GM12878 (cell line): ENCODE measurements at regions not wholly inside any gene's neighbourhood (a gene's known extent, or its start where the extent isn't known, plus 50 kb on each side); places are given as distances from the start of the nearest gene placed in this dataset.

Experiments used
- ATAC-seq: fragments of 200-7000 bp; cut with Tn5 transposase; 3 replicates; pipeline ENCODE4 v1.9.1; 2020; ENCODE audit warnings: mild to moderate bottlenecking, moderate library complexity
- BruUV-seq: library from RNA; stranded (reverse); fragments of 400-500 nt; replicated peaks from 2 replicates; lab custom pipeline; 2021; lab: Mats Ljungman, UMichigan
- CTCF ChIA-PET: fragments of 300-600 bp; sonication (Branson Sonifier 250); formaldehyde crosslinking; extraction: SDS; loops from one replicate; lab custom pipeline; 2021; ENCODE audit warnings: inconsistent platforms; lab: Yijun Ruan, JAX
- POLR2A ChIA-PET: fragments of 350-600 bp; formaldehyde crosslinking; extraction: SDS; loops from one replicate; lab custom pipeline; 2021; ENCODE audit warnings: inconsistent platforms; lab: Charles Lee
- RAD21 ChIA-PET: fragments of 300-600 bp; sonication (Branson Sonifier 250); formaldehyde crosslinking; loops from one replicate; lab custom pipeline; 2023; ENCODE audit warnings: antibody characterized with exemption; ENCODE audit not compliant: unreplicated experiment; lab: Charles Lee
- SMC1A ChIA-PET: fragments of 300-600 bp; sonication (Branson Sonifier 250); formaldehyde crosslinking; loops from one replicate; lab custom pipeline; 2023; ENCODE audit not compliant: unreplicated experiment, uncharacterized antibody; lab: Charles Lee
- DNase-seq: peaks from one replicate; pipeline ENCODE4 v3.0.0-alpha.2; 2011; ENCODE audit warnings: low read depth, low spot score
- FAIRE-seq: peaks from 3 replicates; lab custom pipeline; 2011; peaks lifted over from hg19 to GRCh38; lab: Jason Lieb, UNC
- H2AFZ ChIP-seq: 2 replicates; pipeline ENCODE4 v1.6.0; 2011; ENCODE audit warnings: low read depth, low read length, control low read depth; ENCODE audit not compliant: control insufficient read depth
- H3K27ac ChIP-seq: 2 replicates; pipeline ENCODE4 v1.5.1; 2011; ENCODE audit warnings: control low read depth; ENCODE audit not compliant: control insufficient read depth, insufficient read depth
- H3K27me3 ChIP-seq, 2 experiments: replicated peaks in 1 of 2; 2 replicates each; pipeline versions ENCODE4 v1.6.0 to v1.6.1; 2011; ENCODE audit warnings: low read length in 1 of 2; ENCODE audit not compliant: control insufficient read depth in 2 of 2, insufficient read depth in 2 of 2
- H3K36me3 ChIP-seq, 2 experiments: 2 replicates each; pipeline ENCODE4 v1.5.1; 2011; ENCODE audit warnings: low read length in 1 of 2; ENCODE audit not compliant: control insufficient read depth in 2 of 2, insufficient read depth in 2 of 2
- H3K4me1 ChIP-seq: 2 replicates; pipeline ENCODE4 v1.6.1; 2011; ENCODE audit warnings: mild to moderate bottlenecking, low read length, moderate library complexity, mixed read lengths; ENCODE audit not compliant: control insufficient read depth, insufficient read depth
- H3K4me2 ChIP-seq: 2 replicates; pipeline ENCODE4 v1.6.0; 2011; ENCODE audit warnings: control low read depth; ENCODE audit not compliant: control insufficient read depth, insufficient read depth
- H3K4me3 ChIP-seq: fragments of 200-600 bp; sonication (generic); 2 replicates; pipeline ENCODE4 v1.5.1; 2016
- H3K79me2 ChIP-seq: 2 replicates; pipeline ENCODE4 v1.6.0; 2011; ENCODE audit warnings: low read length; ENCODE audit not compliant: control insufficient read depth, insufficient read depth
- H3K9ac ChIP-seq: 2 replicates; pipeline ENCODE4 v1.8.0; 2011; ENCODE audit warnings: low read length, control low read depth, mixed read lengths; ENCODE audit not compliant: control insufficient read depth, insufficient read depth
- H3K9me3 ChIP-seq: replicated peaks from 3 replicates; pipeline ENCODE4 v1.5.1; 2011; ENCODE audit warnings: mild to moderate bottlenecking, low read length; ENCODE audit not compliant: control insufficient read depth, insufficient read depth
- H4K20me1 ChIP-seq: 2 replicates; pipeline ENCODE4 v1.6.0; 2011; ENCODE audit not compliant: control insufficient read depth, insufficient read depth
- BCL11A ChIP-seq: IDR thresholded peaks from 2 replicates; pipeline ENCODE4 v1.6.1; 2011; ENCODE audit warnings: low read depth, low read length
- E2F4 ChIP-seq: IDR thresholded peaks from 2 replicates; pipeline ENCODE4 v1.6.1; 2012; ENCODE audit warnings: low read depth, low read length, improper control_type of control experiment
- IKZF2 ChIP-seq, 2 experiments: fragments of 450-650 bp; IDR thresholded peaks; 2 replicates each; pipeline ENCODE4 v1.6.1; 2017; ENCODE audit warnings: mild to moderate bottlenecking in 2 of 2, moderate library complexity in 2 of 2
- STAT1 ChIP-seq: fragments of 450-650 bp; conservative IDR thresholded peaks from 2 replicates; pipeline ENCODE4 v1.6.1; 2014; ENCODE audit warnings: antibody characterized with exemption, mild to moderate bottlenecking
- ZBTB33 ChIP-seq: fragments of 450-650 bp; IDR thresholded peaks from 2 replicates; pipeline ENCODE4 v1.6.1; 2017; ENCODE audit warnings: mild to moderate bottlenecking
- ZNF24 ChIP-seq: fragments of 450-650 bp; IDR thresholded peaks from 2 replicates; pipeline ENCODE4 v1.6.1; 2017; ENCODE audit warnings: antibody characterized with exemption, mild to moderate bottlenecking
- ZNF622 ChIP-seq: fragments of 450-650 bp; IDR thresholded peaks from 2 replicates; pipeline ENCODE4 v1.6.1; 2017; ENCODE audit warnings: mild to moderate bottlenecking, inconsistent platforms
- WGBS: methylation state at CpG from one replicate; pipeline ENCODE4 v1.1.6; 2016; ENCODE audit warnings: low lambda C conversion rate; ENCODE audit not compliant: insufficient replicate concordance, insufficient coverage; ENCODE audit errors: missing lambda C conversion rate; 5-methylcytosine and 5-hydroxymethylcytosine counted together
- in situ Hi-C: fragments of 300-500 bp; cut with MboI; formaldehyde crosslinking; loops from 9 replicates; pipeline ENCODE4 v1.14.3; 2018; ENCODE audit warnings: mixed read lengths
- intact Hi-C: fragments of 100-400 bp; cut with micrococcal nuclease; formaldehyde crosslinking; loops from one replicate; pipeline ENCODE4 v1.14.2; 2022; ENCODE audit not compliant: unreplicated experiment

GRCh38 chr14:62001963-62002362 lies 239.7 kb downstream of the SNAPC1 start (continued):
- TF ChIP-seq ZBTB33, result no peak
- TF ChIP-seq ZNF24, result no peak
- TF ChIP-seq, all 136 proteins: peak for 0

GRCh38 chr14:62002642-62003041 lies 240.4 kb downstream of the SNAPC1 start:
- ChIA-PET SMC1A (interaction anchor here (1.3 kb wide), 2 partner anchors 33 to 123 kb away, joined by 3 to 4 read pairs; no protein-coding TSS in a partner anchor), POLR2A (no interaction called here), RAD21 (no interaction called here), CTCF (interaction anchor here (0.7 kb wide), 1 partner anchor 29 kb away, joined by 3 read pairs; no protein-coding TSS in a partner anchor)
- no peaks in the 10 kb centered on the region for H4K20me1 ChIP-seq
- H3K4me3 ChIP-seq, result no peak overlapping the region
- H3K79me2 ChIP-seq, result no peaks in the 10 kb centered on the region
- H3K27ac ChIP-seq, result no peak overlapping the region
- in situ Hi-C loops (no loop called here), intact Hi-C loops (no loop called here)
- no peak overlapping the region for H3K9ac ChIP-seq
- no peak overlapping the region for H2AFZ ChIP-seq
- ATAC-seq (no peak), FAIRE-seq (no peak), DNase-seq (no peak)
- H3K4me2 ChIP-seq, result no peak overlapping the region
- H3K9me3 ChIP-seq, result no peaks in the 10 kb centered on the region
- H3K27me3 ChIP-seq, result no peaks in the 10 kb centered on the region
- no peaks in the 10 kb centered on the region for H3K36me3 ChIP-seq
- no TSS peak for BruUV-seq
- WGBS, result 18% methylated on average over 1 of the region's 1 CpG
- TF ChIP-seq ZNF622 (no peak), STAT1 (no peak)
- H3K4me1 ChIP-seq, result no peaks in the 10 kb centered on the region

GRCh38 chr14:62003701-62004100 lies 241.5 kb downstream of the SNAPC1 start:
- no TSS peak for BruUV-seq
- H3K27ac ChIP-seq, result no peak overlapping the region
- no peaks in the 10 kb centered on the region for H3K4me1 ChIP-seq
- no peak for ATAC-seq
- no peak for DNase-seq
- ChIA-PET SMC1A (interaction anchor here (1.1 to 1.3 kb wide), 2 partner anchors 10 to 32 kb away, joined by 3 to 4 read pairs; no protein-coding TSS in a partner anchor), RAD21 (no interaction called here)
- H4K20me1 ChIP-seq, result no peaks in the 10 kb centered on the region
- no peak overlapping the region for H2AFZ ChIP-seq
- in situ Hi-C loops, result no loop called here
- H3K36me3 ChIP-seq, result no peaks in the 10 kb centered on the region
- intact Hi-C loops, result no loop called here
- WGBS, result 0% methylated on average over 2 of the region's 2 CpGs
- H3K27me3 ChIP-seq, result no peaks in the 10 kb centered on the region
- TF ChIP-seq E2F4 (no peak), IKZF2 (IDR thresholded peaks at IDR 0.05) (no peak), BCL11A (no peak)
- TF ChIP-seq, all 136 proteins: peak for 0
- no peaks in the 10 kb centered on the region for H3K79me2 ChIP-seq
- no peaks in the 10 kb centered on the region for H3K9me3 ChIP-seq
- no peak for FAIRE-seq
- ChIA-PET POLR2A (no interaction called here), CTCF (no interaction called here)
- no peak overlapping the region for H3K9ac ChIP-seq
- no peak overlapping the region for H3K4me3 ChIP-seq
- H3K4me2 ChIP-seq, result no peak overlapping the region
